ENCODE measurements at regions not wholly inside any gene's neighbourhood (a gene's known extent, or its start where the extent isn't known, plus 50 kb on each side); places are given as distances from the start of the nearest gene placed in this dataset.

- TF ChIP-seq CTCF (IDR thresholded peaks at IDR 0.05; ENCODE audit: borderline replicate concordance, insufficient read depth, low read depth, low read length), result no peak
- H3K4me3 ChIP-seq (ENCODE audit: low read depth, low read length), result no peak overlapping the region
Observed at GRCh38 chr4:66246643-66247042, 576.4 kb upstream of the EPHA5 start.

- no peak overlapping the region for H3K4me3 ChIP-seq (ENCODE audit: low read depth, low read length)
- TF ChIP-seq CTCF (IDR thresholded peaks at IDR 0.05; ENCODE audit: borderline replicate concordance, insufficient read depth, low read depth, low read length), result no peak
Observed at GRCh38 chr4:66235876-66236275, 565.6 kb upstream of the EPHA5 start.

GRCh38 chr4:66229885-66230284 is 559.6 kb upstream of the EPHA5 start:
- TF ChIP-seq CTCF (IDR thresholded peaks at IDR 0.05; ENCODE audit: borderline replicate concordance, insufficient read depth, low read depth, low read length), result no peak
- H3K4me3 ChIP-seq (ENCODE audit: low read depth, low read length), result no peak overlapping the region

GRCh38 chr4:66225539-66225938 is 555.2 kb upstream of the EPHA5 start:
- TF ChIP-seq CTCF (IDR thresholded peaks at IDR 0.05; ENCODE audit: borderline replicate concordance, insufficient read depth, low read depth, low read length), result no peak
- H3K4me3 ChIP-seq (ENCODE audit: low read depth, low read length), result no peak overlapping the region

GRCh38 chr4:66223068-66223703 is 552.9 kb upstream of the EPHA5 start:
- TF ChIP-seq CTCF (IDR thresholded peaks at IDR 0.05; ENCODE audit: borderline replicate concordance, insufficient read depth, low read depth, low read length), result no peak
- no peak overlapping the region for H3K4me3 ChIP-seq (ENCODE audit: low read depth, low read length)

GRCh38 chr4:66219401-66219800 is 549.1 kb upstream of the EPHA5 start:
- TF ChIP-seq CTCF (IDR thresholded peaks at IDR 0.05; ENCODE audit: borderline replicate concordance, insufficient read depth, low read depth, low read length), result no peak

GRCh38 chr4:66216252-66216651 is 546.0 kb upstream of the EPHA5 start:
- no peak for TF ChIP-seq CTCF (IDR thresholded peaks at IDR 0.05; ENCODE audit: borderline replicate concordance, insufficient read depth, low read depth, low read length)
- H3K4me3 ChIP-seq (ENCODE audit: low read depth, low read length), result no peak overlapping the region

More at GRCh38 chr4:66219401-66219800, 549.1 kb upstream of the EPHA5 start:
- no peak overlapping the region for H3K4me3 ChIP-seq (ENCODE audit: low read depth, low read length)
